ENCODE measurements at regions not wholly inside any gene's neighbourhood (a gene's known extent, or its start where the extent isn't known, plus 50 kb on each side); places are given as distances from the start of the nearest gene placed in this dataset.
"Not testable (repeated sequence)": the region's sequence is repeated elsewhere in the genome, so short reads cannot be mapped to it uniquely, and the experiment has no call there.

- H3K27ac Mint-ChIP-seq, H3K36me3 Mint-ChIP-seq, H3K4me1 Mint-ChIP-seq, H3K4me3 Mint-ChIP-seq, H3K9me3 Mint-ChIP-seq, H3K27me3 Mint-ChIP-seq: not testable (repeated sequence)
Observed at GRCh38 chr15:20259559-20260190, 281.9 kb downstream of the GOLGA6L6 start.

- not testable (repeated sequence) for H3K27ac Mint-ChIP-seq, H3K36me3 Mint-ChIP-seq, H3K27me3 Mint-ChIP-seq, H3K4me3 Mint-ChIP-seq, H3K4me1 Mint-ChIP-seq, H3K9me3 Mint-ChIP-seq
Observed at GRCh38 chr15:20256394-20256793, 285.2 kb downstream of the GOLGA6L6 start.

- not testable (repeated sequence) for H3K4me3 Mint-ChIP-seq, H3K36me3 Mint-ChIP-seq, H3K9me3 Mint-ChIP-seq, H3K27ac Mint-ChIP-seq, H3K4me1 Mint-ChIP-seq, H3K27me3 Mint-ChIP-seq
Observed at GRCh38 chr15:20255641-20256040, 286.0 kb downstream of the GOLGA6L6 start.

- H3K27ac Mint-ChIP-seq, H3K4me1 Mint-ChIP-seq, H3K36me3 Mint-ChIP-seq, H3K9me3 Mint-ChIP-seq, H3K4me3 Mint-ChIP-seq, H3K27me3 Mint-ChIP-seq: not testable (repeated sequence)
Observed at GRCh38 chr15:20253047-20253615, 288.5 kb downstream of the GOLGA6L6 start.

GRCh38 chr15:20252040-20252439, 289.6 kb downstream of the GOLGA6L6 start:
- not testable (repeated sequence) for H3K4me1 Mint-ChIP-seq, H3K9me3 Mint-ChIP-seq

GRCh38 chr15:20251214-20252005, 290.2 kb downstream of the GOLGA6L6 start:
- H3K27ac Mint-ChIP-seq, H3K9me3 Mint-ChIP-seq, H3K4me1 Mint-ChIP-seq, H3K4me3 Mint-ChIP-seq, H3K27me3 Mint-ChIP-seq, H3K36me3 Mint-ChIP-seq: not testable (repeated sequence)

More at GRCh38 chr15:20252040-20252439, 289.6 kb downstream of the GOLGA6L6 start:
- not testable (repeated sequence) for H3K27me3 Mint-ChIP-seq, H3K27ac Mint-ChIP-seq, H3K4me3 Mint-ChIP-seq, H3K36me3 Mint-ChIP-seq

GRCh38 chr15:20250206-20250605, 291.4 kb downstream of the GOLGA6L6 start:
- H3K27ac Mint-ChIP-seq, H3K36me3 Mint-ChIP-seq, H3K27me3 Mint-ChIP-seq, H3K4me1 Mint-ChIP-seq, H3K4me3 Mint-ChIP-seq, H3K9me3 Mint-ChIP-seq: not testable (repeated sequence)

GRCh38 chr15:20249677-20249970, 292.0 kb downstream of the GOLGA6L6 start:
- not testable (repeated sequence) for H3K36me3 Mint-ChIP-seq, H3K9me3 Mint-ChIP-seq, H3K27ac Mint-ChIP-seq, H3K4me1 Mint-ChIP-seq, H3K27me3 Mint-ChIP-seq
- peak overlapping the region in 1 of 4 donors; percentile 15 for H3K4me3 Mint-ChIP-seq

- H3K4me3 Mint-ChIP-seq, H3K27me3 Mint-ChIP-seq, H3K27ac Mint-ChIP-seq: not testable (repeated sequence)
Observed at GRCh38 chr15:20248434-20248833, 293.2 kb downstream of the GOLGA6L6 start.

GRCh38 chr15:20247137-20247536, 294.5 kb downstream of the GOLGA6L6 start:
- H3K27ac Mint-ChIP-seq, H3K4me3 Mint-ChIP-seq, H3K27me3 Mint-ChIP-seq, H3K36me3 Mint-ChIP-seq, H3K4me1 Mint-ChIP-seq, H3K9me3 Mint-ChIP-seq: not testable (repeated sequence)

More at GRCh38 chr15:20248434-20248833, 293.2 kb downstream of the GOLGA6L6 start:
- not testable (repeated sequence) for H3K9me3 Mint-ChIP-seq, H3K4me1 Mint-ChIP-seq, H3K36me3 Mint-ChIP-seq

- H3K36me3 Mint-ChIP-seq, H3K27me3 Mint-ChIP-seq, H3K4me1 Mint-ChIP-seq, H3K4me3 Mint-ChIP-seq, H3K27ac Mint-ChIP-seq, H3K9me3 Mint-ChIP-seq: not testable (repeated sequence)
Observed at GRCh38 chr15:20246624-20247023, 295.0 kb downstream of the GOLGA6L6 start.

- H3K36me3 Mint-ChIP-seq, H3K27ac Mint-ChIP-seq, H3K27me3 Mint-ChIP-seq, H3K9me3 Mint-ChIP-seq, H3K4me1 Mint-ChIP-seq, H3K4me3 Mint-ChIP-seq: not testable (repeated sequence)
Observed at GRCh38 chr15:20245856-20246255, 295.7 kb downstream of the GOLGA6L6 start.

GRCh38 chr15:20244792-20245191, 296.8 kb downstream of the GOLGA6L6 start:
- H3K4me3 Mint-ChIP-seq, H3K27me3 Mint-ChIP-seq, H3K4me1 Mint-ChIP-seq, H3K27ac Mint-ChIP-seq, H3K9me3 Mint-ChIP-seq, H3K36me3 Mint-ChIP-seq: not testable (repeated sequence)

GRCh38 chr15:20243486-20244240, 297.9 kb downstream of the GOLGA6L6 start:
- H3K9me3 Mint-ChIP-seq: not testable (repeated sequence)
- peak overlapping the region in 1 of 3 donors; percentile 35 for H3K27ac Mint-ChIP-seq

GRCh38 chr15:20240366-20240917, 301.2 kb downstream of the GOLGA6L6 start:
- not testable (repeated sequence) for H3K4me3 Mint-ChIP-seq, H3K36me3 Mint-ChIP-seq, H3K9me3 Mint-ChIP-seq, H3K27ac Mint-ChIP-seq, H3K27me3 Mint-ChIP-seq, H3K4me1 Mint-ChIP-seq

More at GRCh38 chr15:20243486-20244240, 297.9 kb downstream of the GOLGA6L6 start:
- not testable (repeated sequence) for H3K4me1 Mint-ChIP-seq, H3K27me3 Mint-ChIP-seq, H3K4me3 Mint-ChIP-seq, H3K36me3 Mint-ChIP-seq
